ENCODE measurements at regions not wholly inside any gene's neighbourhood (a gene's known extent, or its start where the extent isn't known, plus 50 kb on each side); places are given as distances from the start of the nearest gene placed in this dataset.
A peak's percentile ranks its signal among the peaks of the same experiment; 100 is the strongest.

GRCh38 chr2:8267048-8267447, 414.8 kb upstream of the ID2 start:
- Mint-ChIP-seq H3K4me3 (no peak overlapping the region), H3K4me1 (ENCODE audit: low read depth) (no peaks in the 10 kb centered on the region), H3K27me3 (ENCODE audit: low read depth) (no peaks in the 10 kb centered on the region), H3K9me3 (no peaks in the 10 kb centered on the region), H3K36me3 (ENCODE audit: low read depth) (no peaks in the 10 kb centered on the region), H3K27ac (no peak overlapping the region)
- no peak for DNase-seq
- CTCF ChIA-PET: no interaction called here
- intact Hi-C loops (cut with micrococcal nuclease): no loop called here

GRCh38 chr2:8267721-8268120, 414.1 kb upstream of the ID2 start:
- intact Hi-C loops (cut with micrococcal nuclease): no loop called here
- Mint-ChIP-seq H3K27me3 (ENCODE audit: low read depth) (no peaks in the 10 kb centered on the region), H3K4me3 (no peak overlapping the region), H3K36me3 (ENCODE audit: low read depth) (no peaks in the 10 kb centered on the region), H3K9me3 (no peaks in the 10 kb centered on the region), H3K4me1 (ENCODE audit: low read depth) (no peaks in the 10 kb centered on the region), H3K27ac (no peak overlapping the region)
- CTCF ChIA-PET: no interaction called here
- DNase-seq: no peak

- Mint-ChIP-seq H3K4me1 (ENCODE audit: low read depth) (no peaks in the 10 kb centered on the region), H3K4me3 (no peak overlapping the region), H3K36me3 (ENCODE audit: low read depth) (no peaks in the 10 kb centered on the region), H3K27me3 (ENCODE audit: low read depth) (no peaks in the 10 kb centered on the region), H3K27ac (no peak overlapping the region), H3K9me3 (no peaks in the 10 kb centered on the region)
- DNase-seq: no peak
- CTCF ChIA-PET: no interaction called here
- intact Hi-C loops (cut with micrococcal nuclease): no loop called here
Measured at GRCh38 chr2:8268172-8268783, 413.6 kb upstream of the ID2 start.

DNA sequence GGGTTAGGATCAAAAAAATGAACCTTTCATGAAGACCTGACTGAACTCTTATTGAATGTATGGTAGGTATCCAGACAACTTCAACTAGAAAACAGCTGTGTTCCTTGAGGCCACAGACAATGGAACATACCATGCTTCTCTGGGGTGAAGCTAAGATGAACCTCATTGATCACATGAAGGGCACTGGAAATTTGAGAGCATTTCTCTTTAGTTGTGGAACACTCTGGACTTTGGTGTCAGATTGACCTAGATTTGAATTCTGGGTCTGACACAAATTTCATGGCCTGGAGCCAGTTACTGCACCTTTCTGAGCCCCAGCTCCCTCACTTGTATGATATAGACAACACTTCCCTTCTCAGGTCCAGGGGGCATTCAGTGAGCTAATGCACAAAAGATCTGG, 411.2 kb upstream of the ID2 start:
- CTCF ChIA-PET: no interaction called here
- DNase-seq: no peak
- Mint-ChIP-seq H3K27ac (no peak overlapping the region), H3K36me3 (ENCODE audit: low read depth) (no peaks in the 10 kb centered on the region), H3K4me3 (no peak overlapping the region), H3K4me1 (ENCODE audit: low read depth) (no peaks in the 10 kb centered on the region), H3K9me3 (no peaks in the 10 kb centered on the region), H3K27me3 (ENCODE audit: low read depth) (no peaks in the 10 kb centered on the region)
- intact Hi-C loops (cut with micrococcal nuclease): no loop called here

- Mint-ChIP-seq H3K36me3 (ENCODE audit: low read depth) (peaks cover 2% of the 10 kb centered on the region), H3K4me3 (no peak overlapping the region), H3K9me3 (peaks cover 6% of the 10 kb centered on the region), H3K4me1 (ENCODE audit: low read depth) (no peaks in the 10 kb centered on the region), H3K27me3 (ENCODE audit: low read depth) (no peaks in the 10 kb centered on the region), H3K27ac (no peak overlapping the region)
- DNase-seq: no peak
- CTCF ChIA-PET: no interaction called here
- intact Hi-C loops (cut with micrococcal nuclease): no loop called here
Measured at GRCh38 chr2:8271461-8271860, 410.4 kb upstream of the ID2 start.

DNA sequence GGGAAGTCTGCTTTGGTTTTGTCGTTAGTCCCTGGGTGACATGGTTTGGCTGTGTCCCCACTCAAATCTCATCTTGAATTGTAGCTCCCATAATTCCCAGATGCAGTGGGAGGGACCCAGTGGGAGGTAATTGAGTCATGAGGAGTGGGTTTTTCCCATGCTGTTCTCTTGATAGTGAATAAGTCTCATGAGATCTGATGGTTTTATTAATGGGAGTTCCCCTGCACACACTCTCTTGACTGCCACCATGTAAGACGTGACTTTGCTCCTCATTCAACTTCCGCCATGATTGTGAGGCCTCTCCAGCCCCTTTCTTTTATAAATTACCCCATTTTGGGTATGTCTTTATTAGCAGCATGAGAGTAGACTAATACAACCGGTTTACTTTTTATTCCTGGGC, 405.8 kb upstream of the ID2 start:
- CTCF ChIA-PET: no interaction called here
- Mint-ChIP-seq H3K36me3 (ENCODE audit: low read depth) (peaks cover 3% of the 10 kb centered on the region), H3K9me3 (peaks cover 7% of the 10 kb centered on the region), H3K4me3 (no peak overlapping the region), H3K4me1 (ENCODE audit: low read depth) (peaks cover 2% of the 10 kb centered on the region), H3K27me3 (ENCODE audit: low read depth) (peaks cover 4% of the 10 kb centered on the region), H3K27ac (no peak overlapping the region)
- DNase-seq: peak; percentile 14
- intact Hi-C loops (cut with micrococcal nuclease): no loop called here

- Mint-ChIP-seq H3K4me3 (no peak overlapping the region), H3K27ac (no peak overlapping the region), H3K4me1 (ENCODE audit: low read depth) (peaks cover 2% of the 10 kb centered on the region), H3K36me3 (ENCODE audit: low read depth) (peaks cover 3% of the 10 kb centered on the region), H3K9me3 (peaks cover 7% of the 10 kb centered on the region), H3K27me3 (ENCODE audit: low read depth) (peaks cover 4% of the 10 kb centered on the region)
- CTCF ChIA-PET: no interaction called here
- intact Hi-C loops (cut with micrococcal nuclease): no loop called here
- no peak for DNase-seq
Measured at GRCh38 chr2:8277921-8278571, 403.8 kb upstream of the ID2 start.

- CTCF ChIA-PET: no interaction called here
- H3K4me1 Mint-ChIP-seq (ENCODE audit: low read depth): peaks cover 2% of the 10 kb centered on the region
Measured at GRCh38 chr2:8278709-8279354, 403.0 kb upstream of the ID2 start.

GRCh38 chr2:8279506-8279905, 402.4 kb upstream of the ID2 start:
- intact Hi-C loops (cut with micrococcal nuclease): no loop called here
- H3K4me1 Mint-ChIP-seq (ENCODE audit: low read depth): peaks cover 2% of the 10 kb centered on the region
- no peak overlapping the region for H3K4me3 Mint-ChIP-seq
- CTCF ChIA-PET: no interaction called here
- peaks cover 3% of the 10 kb centered on the region for H3K36me3 Mint-ChIP-seq (ENCODE audit: low read depth)
- no peak overlapping the region for H3K27ac Mint-ChIP-seq
- H3K9me3 Mint-ChIP-seq: peaks cover 7% of the 10 kb centered on the region
- H3K27me3 Mint-ChIP-seq (ENCODE audit: low read depth): peaks cover 4% of the 10 kb centered on the region
- DNase-seq: no peak

More at GRCh38 chr2:8278709-8279354, 403.0 kb upstream of the ID2 start:
- no peak overlapping the region for H3K4me3 Mint-ChIP-seq
- H3K36me3 Mint-ChIP-seq (ENCODE audit: low read depth): peaks cover 3% of the 10 kb centered on the region
- H3K27me3 Mint-ChIP-seq (ENCODE audit: low read depth): peaks cover 4% of the 10 kb centered on the region
- no peak overlapping the region for H3K27ac Mint-ChIP-seq
- H3K9me3 Mint-ChIP-seq: peaks cover 7% of the 10 kb centered on the region
- DNase-seq: no peak
- intact Hi-C loops (cut with micrococcal nuclease): no loop called here

DNA sequence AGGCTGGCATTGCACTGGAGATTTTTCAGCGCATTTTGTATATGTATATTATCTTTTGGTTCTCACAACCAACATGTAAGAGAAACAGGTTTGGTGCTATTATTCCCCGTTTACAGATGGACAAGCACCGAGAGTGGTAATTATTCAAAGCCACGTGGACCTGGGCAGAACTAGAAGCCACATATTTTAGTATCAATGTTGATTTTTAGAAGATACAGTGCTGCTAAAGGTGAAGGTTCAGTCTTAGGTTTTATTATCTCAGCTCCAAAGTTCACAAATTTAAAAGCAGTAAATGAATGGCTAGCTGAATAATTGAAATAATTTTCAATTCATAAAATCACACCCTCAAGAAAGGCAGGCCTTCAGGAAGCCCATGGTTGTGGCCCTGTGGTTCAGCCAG, 400.6 kb upstream of the ID2 start:
- Mint-ChIP-seq H3K4me3 (no peak overlapping the region), H3K4me1 (ENCODE audit: low read depth) (peaks cover 2% of the 10 kb centered on the region), H3K27ac (no peak overlapping the region), H3K9me3 (peaks cover 3% of the 10 kb centered on the region), H3K27me3 (ENCODE audit: low read depth) (peaks cover 4% of the 10 kb centered on the region), H3K36me3 (ENCODE audit: low read depth) (peaks cover 3% of the 10 kb centered on the region)
- no peak for DNase-seq
- intact Hi-C loops (cut with micrococcal nuclease): no loop called here
- CTCF ChIA-PET: no interaction called here

DNA sequence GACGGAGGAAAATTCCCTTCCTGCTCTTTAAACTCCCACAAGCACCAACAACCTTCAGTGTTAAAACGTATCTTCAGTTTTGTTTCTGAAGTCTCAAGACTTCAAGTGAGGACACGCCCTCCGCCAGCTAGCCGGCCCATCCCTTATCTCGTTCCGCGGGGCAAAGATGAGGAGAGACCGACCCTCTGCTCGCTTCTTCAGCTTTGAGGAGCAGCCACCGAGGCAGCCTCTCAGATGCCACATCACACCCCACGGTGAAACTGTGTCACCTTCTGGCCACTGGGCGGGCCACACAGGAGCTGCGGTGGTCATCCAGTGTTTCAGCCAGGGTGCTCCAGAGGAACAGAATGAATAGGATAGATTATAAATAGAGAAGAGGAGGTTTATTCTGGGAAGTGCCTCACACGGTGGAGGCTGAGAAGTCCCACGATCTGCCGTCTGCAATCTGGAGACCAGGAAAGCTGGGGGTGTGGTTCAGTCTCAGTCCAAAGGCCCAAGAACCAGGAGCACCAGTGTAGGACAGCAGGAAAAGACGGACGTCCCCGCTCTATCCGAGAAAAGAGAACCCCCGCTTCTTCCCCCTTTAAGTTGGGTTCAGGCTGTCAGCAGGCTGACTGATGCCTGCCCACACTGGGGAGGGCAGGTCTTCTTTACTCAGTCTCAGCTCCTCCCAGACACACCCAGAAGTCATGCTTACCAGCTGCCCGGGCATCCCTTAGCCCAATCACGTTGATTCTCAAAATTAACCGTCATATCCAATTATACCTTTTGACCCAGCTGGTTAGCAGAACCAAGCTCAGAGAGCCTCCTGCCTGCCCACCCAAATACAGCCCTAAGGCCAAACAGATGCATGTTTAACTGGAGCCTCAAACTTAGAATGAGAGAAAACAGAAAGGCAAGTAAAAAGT, 399.7 kb upstream of the ID2 start:
- H3K27ac Mint-ChIP-seq: no peak overlapping the region
- CTCF ChIA-PET: interaction anchor here (0.6 kb wide), 1 partner anchor 49 kb away, joined by 4 read pairs; no protein-coding TSS in a partner anchor
- no peaks in the 10 kb centered on the region for H3K9me3 Mint-ChIP-seq
- intact Hi-C loops (cut with micrococcal nuclease): no loop called here
- no peak overlapping the region for H3K4me3 Mint-ChIP-seq
- peaks cover 2% of the 10 kb centered on the region for H3K4me1 Mint-ChIP-seq (ENCODE audit: low read depth)
- no peak for DNase-seq
- H3K36me3 Mint-ChIP-seq (ENCODE audit: low read depth): no peaks in the 10 kb centered on the region
- H3K27me3 Mint-ChIP-seq (ENCODE audit: low read depth): peaks cover 4% of the 10 kb centered on the region

- Mint-ChIP-seq H3K9me3 (no peaks in the 10 kb centered on the region), H3K27me3 (ENCODE audit: low read depth) (peaks cover 4% of the 10 kb centered on the region), H3K36me3 (ENCODE audit: low read depth) (no peaks in the 10 kb centered on the region), H3K4me3 (no peak overlapping the region), H3K27ac (no peak overlapping the region), H3K4me1 (ENCODE audit: low read depth) (peaks cover 2% of the 10 kb centered on the region)
- DNase-seq: no peak
- intact Hi-C loops (cut with micrococcal nuclease): no loop called here
- CTCF ChIA-PET: no interaction called here
Measured at GRCh38 chr2:8282858-8283252, 399.0 kb upstream of the ID2 start.

Measured in activated naive CD4-positive, alpha-beta T cell treated with anti-CD3 and anti-CD28 coated beads for 36 hours (primary cell).